ENCODE measurements at regions not wholly inside any gene's neighbourhood (a gene's known extent, or its start where the extent isn't known, plus 50 kb on each side); places are given as distances from the start of the nearest gene placed in this dataset.

DNA sequence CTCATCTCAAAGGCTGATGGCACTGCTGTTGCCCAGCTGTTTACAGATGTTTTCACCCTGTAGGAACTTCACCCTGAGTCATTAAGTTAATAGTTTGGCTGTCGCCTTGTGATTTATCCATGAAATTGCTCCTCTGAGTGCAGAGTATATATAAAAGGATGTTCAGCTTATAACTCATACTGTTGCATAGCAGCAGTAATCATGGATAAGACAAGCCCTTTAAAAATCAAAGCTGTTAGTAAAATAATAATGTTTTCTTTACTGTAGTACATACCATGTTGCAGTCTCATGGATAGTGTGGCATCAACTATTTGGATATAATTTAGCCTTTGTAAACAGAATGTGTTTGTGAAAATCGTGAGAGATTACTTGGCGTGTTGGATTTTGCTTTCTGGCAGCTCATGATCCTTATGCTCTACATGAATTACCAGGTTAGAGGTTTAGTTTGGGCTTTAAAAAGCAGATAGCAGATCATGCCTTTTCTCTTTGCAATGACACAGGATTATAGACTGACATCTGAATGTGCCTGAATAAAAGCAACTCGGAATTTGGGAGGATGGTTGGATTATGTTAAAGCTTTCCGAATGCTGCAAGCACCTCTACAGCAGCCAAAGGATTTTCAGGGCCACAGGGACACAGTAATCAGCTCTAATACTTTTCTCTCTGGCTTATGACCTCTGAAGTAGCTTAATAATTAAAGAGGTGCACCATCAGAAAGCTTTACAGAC lies 279.7 kb upstream of the ATP2B1 start:
- DNase-seq (ENCODE audit: low read depth in 4 of 4, low spot score in 3 of 4): no peak

DNA sequence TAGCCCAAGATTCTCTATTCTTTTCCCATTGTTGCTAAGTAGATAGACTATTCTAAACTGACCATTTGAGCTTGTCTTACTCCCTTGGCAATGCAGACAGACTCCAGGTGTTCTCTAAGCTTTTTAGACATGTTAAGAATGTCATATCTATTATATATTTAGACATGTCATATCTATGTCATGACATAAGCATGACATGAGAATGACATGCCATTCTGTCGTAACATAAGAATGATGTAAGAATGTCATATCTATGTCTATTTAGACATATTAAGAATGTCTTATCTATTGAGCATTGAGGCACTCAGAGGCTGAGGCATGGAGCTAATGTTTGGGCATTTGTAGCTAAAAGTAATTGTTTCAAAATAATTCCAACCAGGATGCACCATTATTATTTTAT lies 277.3 kb upstream of the ATP2B1 start:
- DNase-seq (ENCODE audit: low read depth in 4 of 4, low spot score in 3 of 4): no peak

DNA sequence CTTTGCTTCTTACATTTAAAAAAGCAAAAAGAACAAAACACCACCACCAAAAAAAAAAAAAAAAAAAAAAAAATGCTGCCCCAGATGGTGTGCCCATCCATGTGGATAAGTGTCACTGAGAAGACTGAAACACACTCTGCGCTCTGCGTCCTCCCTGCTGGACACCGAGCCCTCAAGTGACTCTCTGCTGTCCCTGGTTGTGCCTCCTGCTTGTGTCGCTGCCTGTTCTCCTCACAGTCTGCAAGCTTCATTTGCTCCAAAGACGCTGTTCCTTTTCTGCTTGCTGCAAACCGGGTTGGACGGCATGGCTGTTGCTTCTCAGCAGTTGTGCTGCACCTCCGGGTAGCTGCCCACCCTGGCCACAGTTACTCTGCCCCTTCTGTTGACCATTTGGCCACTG lies 276.2 kb upstream of the ATP2B1 start:
- DNase-seq (ENCODE audit: low read depth in 4 of 4, low spot score in 3 of 4): no peak

DNA sequence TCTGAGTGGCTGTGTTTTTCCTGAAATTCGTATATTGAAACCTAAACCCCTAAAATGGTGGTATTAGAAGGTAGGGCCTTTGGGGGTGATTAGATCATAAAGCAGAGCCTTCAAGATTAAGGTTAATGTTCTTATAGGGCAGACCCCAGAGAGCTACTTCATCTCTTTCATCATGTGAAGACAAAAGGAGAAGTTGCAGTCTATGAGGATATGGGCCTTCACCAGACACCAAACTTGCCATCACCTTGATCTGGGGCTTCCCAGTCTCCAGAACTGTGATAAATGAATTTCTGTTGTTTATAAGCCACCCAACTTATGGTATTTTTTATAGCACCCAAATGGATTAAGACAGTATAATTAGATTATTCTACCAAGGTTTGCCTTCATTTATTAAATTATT lies 275.0 kb upstream of the ATP2B1 start:
- no peak for DNase-seq (ENCODE audit: low read depth in 4 of 4, low spot score in 3 of 4)

DNA sequence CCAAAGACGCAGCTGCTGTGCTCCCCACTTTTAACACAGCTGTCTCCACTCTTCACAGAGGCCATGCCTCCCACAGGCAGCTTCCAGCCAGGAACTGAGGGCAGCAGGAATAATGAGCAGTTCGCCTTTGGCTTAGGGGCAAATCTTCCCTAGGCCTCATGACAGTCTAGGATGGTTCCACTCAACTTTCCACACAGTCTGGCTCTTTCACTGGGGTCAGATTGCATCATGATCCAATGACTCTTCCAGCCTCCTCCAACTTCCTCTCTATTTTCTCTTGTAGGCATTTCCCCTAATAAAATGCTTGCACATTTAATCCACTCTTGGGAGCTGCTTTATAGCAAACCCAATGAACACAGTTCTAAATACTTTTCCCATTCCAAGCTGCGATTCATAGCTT lies 271.6 kb upstream of the ATP2B1 start:
- no peak for DNase-seq (ENCODE audit: low read depth in 4 of 4, low spot score in 3 of 4)

DNA sequence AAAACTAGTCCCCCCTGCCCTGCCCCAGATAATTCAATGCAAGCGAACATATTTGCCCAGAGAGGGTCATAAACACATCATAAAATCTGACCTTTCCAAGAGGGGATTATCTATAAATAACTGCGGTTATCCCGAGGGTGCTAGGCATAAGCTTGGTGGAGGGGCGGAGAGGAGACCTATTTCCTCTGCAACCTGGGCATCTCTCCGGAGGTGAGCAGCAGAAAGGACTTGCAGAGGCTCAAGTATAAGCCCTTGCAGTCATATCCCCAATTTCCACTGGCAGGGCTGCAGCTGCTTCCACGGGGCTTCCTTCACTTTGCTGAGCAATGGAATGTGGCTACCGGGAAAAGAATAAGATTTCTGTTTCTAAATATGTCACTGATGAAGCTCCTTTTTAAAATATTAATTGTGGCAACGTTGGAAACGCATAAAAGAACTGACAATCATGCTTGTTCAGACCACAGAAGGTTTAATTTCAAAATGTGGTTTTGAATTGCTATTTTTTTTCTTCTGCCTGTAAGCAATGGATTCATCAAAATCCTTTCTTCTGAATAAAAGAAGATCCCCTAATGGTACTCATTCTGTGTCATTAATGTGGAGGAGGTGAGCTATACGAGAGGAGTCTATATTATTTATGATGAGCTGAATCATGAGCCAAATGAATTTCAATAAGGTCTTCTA lies 268.9 kb upstream of the ATP2B1 start:
- no peak for DNase-seq (ENCODE audit: low read depth in 4 of 4, low spot score in 3 of 4)

DNA sequence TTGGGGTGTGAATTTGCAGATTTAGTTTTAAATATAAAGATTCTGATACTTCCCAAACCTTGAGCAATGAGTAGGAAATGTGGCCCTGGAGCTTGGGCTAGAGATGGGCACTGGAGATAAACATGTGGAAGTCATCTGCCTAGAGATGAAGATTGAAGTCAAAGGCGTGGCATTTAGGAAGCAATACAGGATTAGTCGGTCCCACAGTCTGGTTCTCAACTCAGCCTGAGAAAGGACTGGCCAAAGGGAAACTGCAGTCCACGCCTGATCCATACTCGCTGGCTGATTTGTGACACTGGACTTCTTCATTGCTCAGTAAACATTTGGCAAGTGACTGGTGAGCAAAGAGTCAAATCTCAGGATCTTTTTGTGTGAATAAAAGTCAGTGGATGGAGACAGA lies 268.2 kb upstream of the ATP2B1 start:
- DNase-seq (ENCODE audit: low read depth in 4 of 4, low spot score in 3 of 4): no peak

DNA sequence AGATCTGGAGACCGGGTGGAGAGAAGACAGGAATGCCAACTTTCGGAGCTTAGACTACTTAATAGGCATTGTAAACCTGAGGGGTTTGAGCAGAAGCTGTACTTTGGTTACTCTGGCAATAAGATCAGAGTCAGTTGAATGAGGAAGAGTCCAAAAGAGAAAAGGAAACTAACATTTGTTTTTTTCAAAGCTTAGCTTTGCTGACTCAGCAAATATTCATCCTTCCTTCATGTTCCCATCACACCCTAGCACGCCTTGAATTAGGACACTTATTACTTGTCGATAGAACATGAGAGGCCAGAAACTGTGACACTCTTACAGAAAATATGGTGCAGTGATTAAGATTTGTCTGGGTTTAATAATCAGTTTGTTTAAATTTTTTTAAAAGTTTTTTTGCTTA lies 266.9 kb upstream of the ATP2B1 start:
- DNase-seq (ENCODE audit: low read depth in 4 of 4, low spot score in 3 of 4): no peak

DNA sequence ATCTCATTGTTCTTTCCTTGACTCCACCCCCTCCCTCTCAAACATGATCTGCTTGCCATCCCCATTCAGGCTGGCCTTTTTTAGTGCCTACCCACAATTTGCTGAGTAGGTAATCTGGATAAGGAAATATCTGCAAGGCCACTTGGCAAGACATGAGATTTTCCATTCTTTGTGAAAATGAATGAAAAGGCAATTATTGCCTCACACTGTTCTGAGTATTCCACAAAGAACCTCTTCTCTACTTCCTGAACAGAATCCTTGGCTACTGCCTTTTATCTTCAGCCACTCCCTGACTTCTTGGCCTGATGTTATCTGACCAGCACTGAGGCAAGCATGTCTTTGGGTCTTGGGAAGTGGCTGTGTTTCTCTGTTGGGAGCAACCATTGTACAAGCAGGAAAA lies 263.2 kb upstream of the ATP2B1 start:
- no peak for DNase-seq (ENCODE audit: low read depth in 4 of 4, low spot score in 3 of 4)

DNA sequence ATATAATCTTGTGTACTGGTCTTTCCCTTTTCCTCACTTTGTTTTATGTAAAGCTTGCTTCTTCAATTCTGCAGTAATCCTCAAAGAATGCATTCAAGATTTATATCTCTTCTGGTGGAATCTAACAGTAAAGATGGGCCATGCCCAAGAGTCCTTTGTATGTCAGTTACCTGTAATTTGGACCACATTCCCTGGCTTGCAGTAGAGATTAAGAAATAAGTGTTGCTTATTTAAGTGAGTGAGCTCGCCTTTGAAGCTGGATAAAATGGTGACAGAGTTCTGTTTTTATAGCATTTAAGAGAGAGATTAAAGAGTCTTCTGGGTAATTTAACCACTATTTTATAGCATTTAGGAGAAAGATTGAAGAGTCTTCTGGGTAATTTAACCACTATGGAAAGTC lies 262.1 kb upstream of the ATP2B1 start:
- no peak for DNase-seq (ENCODE audit: low read depth in 4 of 4, low spot score in 3 of 4)

DNA sequence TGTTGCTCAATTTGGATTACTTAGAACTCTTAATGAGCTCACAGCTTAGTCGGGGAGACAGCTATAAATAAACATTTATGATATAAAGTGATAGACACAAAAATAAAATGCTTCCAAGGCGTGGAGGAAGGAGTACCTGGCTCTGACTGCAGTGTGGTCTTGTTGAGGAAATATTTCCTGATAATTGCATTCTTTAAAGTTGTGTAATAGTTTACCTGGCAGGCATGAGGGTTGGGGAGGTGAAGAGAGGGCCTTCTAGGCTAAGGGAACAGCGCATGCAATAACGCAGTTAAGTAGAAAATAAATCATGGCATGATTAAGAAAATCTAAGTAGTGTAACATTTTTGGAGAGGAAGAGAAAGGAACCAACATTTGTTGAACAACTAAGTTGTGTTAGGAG lies 260.5 kb upstream of the ATP2B1 start:
- DNase-seq (ENCODE audit: low read depth in 4 of 4, low spot score in 3 of 4): no peak

DNA sequence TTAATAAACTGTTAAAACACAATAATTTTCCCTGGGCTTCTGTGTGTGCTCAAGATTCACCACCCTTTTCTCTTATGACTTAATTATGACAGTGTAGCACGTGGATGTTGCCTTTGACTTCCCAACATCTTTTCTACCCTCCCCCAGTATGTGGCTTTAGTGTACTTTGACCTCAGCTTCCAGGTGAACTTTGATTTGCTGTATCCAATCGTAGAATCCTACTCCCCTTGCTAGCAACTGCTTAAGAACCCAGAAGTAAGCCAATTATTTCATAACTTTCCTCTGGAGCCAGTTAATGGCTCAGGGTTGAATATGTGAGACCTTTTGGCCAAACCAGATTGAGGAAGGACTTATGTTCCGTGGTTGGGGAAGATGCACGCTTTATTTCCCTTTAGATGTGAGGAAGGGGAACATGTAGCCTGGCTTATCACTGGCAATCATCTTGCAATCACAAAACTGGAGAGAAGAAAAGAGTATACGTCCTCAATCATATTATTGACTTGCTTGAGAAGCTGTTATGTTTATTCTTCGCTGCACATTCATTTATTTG lies 259.6 kb upstream of the ATP2B1 start:
- DNase-seq (ENCODE audit: low read depth in 4 of 4, low spot score in 3 of 4): no peak

DNA sequence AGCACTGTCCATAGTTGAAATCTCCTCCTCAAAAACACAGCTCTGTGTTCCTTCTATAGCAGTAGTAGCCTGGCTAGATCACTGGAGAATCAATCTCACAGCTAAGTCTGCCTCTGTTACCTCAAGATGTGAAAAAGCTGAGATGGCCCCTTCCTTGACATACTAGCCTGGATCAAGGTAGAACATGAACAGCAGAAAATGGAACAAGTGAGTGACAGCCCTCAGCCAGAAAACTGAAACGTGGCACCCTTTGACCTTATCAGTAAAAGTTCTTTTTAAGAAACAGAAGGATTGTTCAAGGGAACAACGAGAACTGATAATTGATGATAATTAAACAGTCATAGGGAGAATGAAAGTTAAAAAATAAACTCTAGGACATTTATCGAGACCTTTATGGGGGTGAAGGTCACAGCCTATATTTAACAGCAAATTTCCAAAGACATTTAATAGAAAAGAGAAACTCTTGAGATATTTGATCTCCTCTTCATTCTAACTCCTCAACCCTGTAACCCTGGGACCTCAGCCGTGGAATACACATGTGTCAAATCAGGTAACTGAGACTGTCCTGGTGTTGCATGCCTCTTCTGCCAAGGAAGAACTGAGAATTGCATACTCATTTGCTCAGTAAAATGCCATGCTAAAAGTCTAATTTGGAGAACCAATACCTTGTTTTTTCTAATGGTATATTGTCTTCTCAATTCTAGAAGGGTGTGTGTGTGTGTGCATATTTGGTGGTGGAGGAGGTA lies 258.0 kb upstream of the ATP2B1 start:
- DNase-seq (ENCODE audit: low read depth in 4 of 4, low spot score in 3 of 4): no peak

DNA sequence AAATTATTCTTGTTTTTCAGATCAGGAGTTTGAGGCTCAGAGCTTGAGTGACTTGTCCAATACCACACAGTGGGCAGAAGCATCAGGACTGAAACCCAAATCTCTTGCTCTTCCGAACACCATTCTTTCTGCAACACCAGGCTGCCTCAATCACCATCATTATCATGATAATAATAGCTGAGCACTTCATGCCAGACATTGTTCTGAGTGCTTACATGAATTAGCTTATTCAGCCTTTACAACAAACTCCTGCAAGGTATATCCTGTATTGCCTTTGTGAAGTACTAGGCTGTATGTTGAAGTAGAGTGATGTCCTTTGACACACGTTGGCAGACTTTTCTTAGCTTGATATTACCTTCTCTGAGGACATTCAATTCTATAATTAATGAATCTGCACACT lies 257.4 kb upstream of the ATP2B1 start:
- no peak for DNase-seq (ENCODE audit: low read depth in 4 of 4, low spot score in 3 of 4)

DNA sequence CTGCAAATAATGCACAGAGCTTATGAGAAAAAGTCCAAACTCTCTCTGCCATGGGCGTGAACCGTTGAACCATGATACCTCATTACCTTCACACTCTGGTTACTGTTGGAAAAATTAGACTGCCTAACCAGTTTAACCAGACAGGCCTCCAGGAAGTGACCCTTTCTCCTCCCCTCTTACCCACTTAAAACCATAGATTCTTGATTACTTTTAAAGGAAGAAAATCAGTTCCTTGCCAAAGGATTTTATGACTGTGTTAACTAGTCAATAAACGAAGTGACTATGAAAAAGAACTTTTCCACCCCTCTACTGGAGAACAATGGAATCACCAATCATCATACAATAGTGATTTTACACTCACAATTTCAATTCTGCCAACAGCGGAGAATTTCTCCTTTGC lies 254.0 kb upstream of the ATP2B1 start:
- no peak for DNase-seq (ENCODE audit: low read depth in 4 of 4, low spot score in 3 of 4)

DNA sequence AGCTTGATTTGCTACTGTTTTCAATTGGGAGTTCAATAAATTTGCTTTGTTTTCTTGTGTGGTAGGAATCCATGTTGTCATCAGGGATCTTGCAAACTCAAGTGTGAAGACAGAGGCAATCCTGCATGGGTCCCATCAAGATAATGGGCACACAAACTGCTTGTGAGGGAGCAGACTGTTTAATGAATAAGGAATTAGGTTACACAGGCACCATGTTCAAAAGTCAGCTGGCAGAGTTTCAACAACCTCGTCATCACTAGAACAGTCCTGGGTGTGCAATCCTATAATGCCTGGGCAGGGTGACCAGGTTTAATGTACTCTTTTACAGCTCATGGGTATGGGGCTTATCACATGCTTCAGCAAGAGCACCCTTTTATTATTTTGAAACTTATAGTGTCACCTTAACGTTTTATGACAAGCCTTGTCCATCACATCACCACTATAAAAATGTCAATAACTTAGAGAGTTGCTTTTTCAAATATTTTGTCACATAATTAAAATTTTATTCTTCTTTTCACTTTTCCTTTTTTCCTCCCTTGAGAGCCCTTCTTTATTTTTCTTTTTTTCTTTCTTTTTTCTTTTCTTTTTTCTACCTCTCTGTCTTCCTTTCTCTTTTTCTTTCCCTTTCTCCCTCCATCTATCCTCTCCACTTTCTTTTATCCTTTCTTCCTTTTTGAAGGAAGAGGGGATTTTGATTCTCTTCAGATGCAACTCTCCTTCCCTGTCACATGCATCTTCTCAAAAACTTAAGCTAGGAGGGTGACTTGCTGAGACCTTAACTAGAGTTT lies 252.2 kb upstream of the ATP2B1 start:
- DNase-seq (ENCODE audit: low read depth in 4 of 4, low spot score in 3 of 4): no peak

DNA sequence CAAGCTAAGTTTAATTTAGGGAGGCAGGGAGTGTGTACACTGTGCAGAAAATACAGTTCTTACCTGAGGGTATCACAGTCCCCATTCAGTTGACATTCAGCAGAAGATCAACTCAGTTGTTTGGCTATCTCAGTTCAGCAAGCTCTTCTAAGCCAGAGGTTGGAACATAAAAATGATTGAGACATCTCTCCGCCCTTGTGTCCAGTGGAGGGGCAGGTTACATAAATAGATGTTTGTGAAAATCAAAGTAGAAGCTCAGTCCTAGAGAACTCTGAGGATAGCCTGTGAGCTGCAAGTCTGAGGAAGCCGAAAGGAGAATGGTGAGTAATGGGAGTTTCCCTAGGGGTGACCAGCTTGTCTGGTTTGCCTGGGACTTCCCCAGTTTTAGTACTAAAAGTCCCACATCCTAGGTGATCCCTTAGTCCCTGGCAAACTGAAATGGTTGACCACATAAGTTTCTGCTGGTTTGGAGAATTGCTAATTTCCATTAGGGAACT lies 251.4 kb upstream of the ATP2B1 start:
- DNase-seq (ENCODE audit: low read depth in 4 of 4, low spot score in 3 of 4): no peak

DNA sequence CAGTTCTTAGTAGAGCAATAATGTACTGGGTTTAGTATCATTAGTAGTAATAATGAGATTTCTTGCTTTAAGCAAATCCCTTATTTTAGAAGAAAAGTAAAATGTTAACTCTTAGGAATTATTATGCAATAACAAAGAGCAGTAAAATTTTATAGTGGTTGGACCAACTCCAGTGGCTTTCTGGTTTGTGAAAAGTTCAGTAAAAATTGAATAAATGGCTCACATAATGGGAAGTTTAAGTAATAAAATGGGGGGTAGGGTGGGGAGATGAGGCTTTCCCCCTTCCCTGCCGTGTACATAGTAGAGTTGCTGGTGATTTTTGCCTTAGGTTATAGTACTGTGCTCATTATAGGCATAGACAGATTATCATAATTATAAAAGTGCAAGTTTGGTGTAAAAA lies 250.5 kb upstream of the ATP2B1 start:
- no peak for DNase-seq (ENCODE audit: low read depth in 4 of 4, low spot score in 3 of 4)

DNA sequence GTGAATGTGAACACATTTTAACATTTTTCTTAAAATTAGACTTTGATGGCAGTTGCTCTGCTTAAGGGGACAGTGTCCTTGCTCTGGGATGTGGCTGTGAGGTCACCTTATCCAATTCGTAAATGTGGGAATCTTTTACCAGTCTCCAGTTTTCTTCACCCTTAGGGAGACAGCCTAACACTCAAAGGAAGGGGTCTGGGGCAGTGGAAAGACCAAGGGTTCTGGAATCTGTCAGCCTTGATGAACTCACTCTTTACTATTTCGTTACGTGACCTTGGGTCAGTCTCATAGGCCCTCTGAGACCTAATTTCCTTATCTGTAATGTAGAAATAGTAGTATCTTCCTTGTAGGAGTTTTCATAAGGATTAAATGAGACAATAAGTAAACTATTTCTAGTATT lies 245.6 kb upstream of the ATP2B1 start:
- no peak for DNase-seq (ENCODE audit: low read depth in 4 of 4, low spot score in 3 of 4)

DNA sequence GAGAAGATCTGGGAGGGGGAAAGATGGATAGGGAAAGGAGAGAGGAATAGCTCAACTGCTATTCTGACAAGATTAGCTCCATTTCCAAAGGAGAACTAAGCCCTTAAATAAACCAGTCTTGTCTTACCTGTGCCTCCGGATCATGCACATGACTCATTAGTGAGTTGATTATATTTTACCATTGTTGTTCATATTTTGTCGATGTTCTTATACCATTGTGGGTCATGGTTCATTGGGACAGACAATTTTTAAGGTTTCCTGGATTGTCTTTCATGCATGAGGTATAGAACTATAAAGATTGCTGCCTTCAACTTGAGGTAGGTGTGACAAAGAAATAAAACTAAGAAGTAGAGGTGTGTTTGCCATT lies 243.0 kb upstream of the ATP2B1 start:
- no peak for DNase-seq (ENCODE audit: low read depth in 4 of 4, low spot score in 3 of 4)
